ENCODE measurements at regions not wholly inside any gene's neighbourhood (a gene's known extent, or its start where the extent isn't known, plus 50 kb on each side); places are given as distances from the start of the nearest gene placed in this dataset.

DNA sequence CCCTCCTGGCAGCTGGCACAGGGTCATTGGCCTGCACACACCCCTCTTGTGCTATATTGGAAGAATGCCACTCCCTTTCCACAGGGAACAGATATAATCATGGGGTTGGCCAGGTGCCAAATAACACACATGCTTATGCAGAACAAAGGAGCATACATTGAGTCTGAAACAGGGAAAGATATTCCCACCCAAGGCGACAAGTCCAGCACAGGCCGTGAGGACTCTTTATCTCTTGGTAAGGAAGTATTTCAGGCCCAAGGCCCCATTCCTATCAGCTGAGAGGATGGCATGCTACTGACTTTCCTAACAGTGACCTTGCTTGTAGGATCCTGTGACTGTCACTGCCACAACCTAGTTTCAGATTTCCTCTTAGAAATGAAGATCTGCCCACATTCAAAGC lies 59.0 kb upstream of the STXBP6 start:
- no peak overlapping the region for H3K27ac Mint-ChIP-seq
- ChIA-PET CTCF (no interaction called here), POLR2A (no interaction called here)
- H3K4me1 Mint-ChIP-seq: no peaks in the 10 kb centered on the region
- no peak overlapping the region for H3K4me3 Mint-ChIP-seq
- H3K27me3 Mint-ChIP-seq: no peaks in the 10 kb centered on the region
- H3K36me3 Mint-ChIP-seq (ENCODE audit: low read depth): no peaks in the 10 kb centered on the region
- no peaks in the 10 kb centered on the region for H3K9me3 Mint-ChIP-seq
- no peak for DNase-seq

DNA sequence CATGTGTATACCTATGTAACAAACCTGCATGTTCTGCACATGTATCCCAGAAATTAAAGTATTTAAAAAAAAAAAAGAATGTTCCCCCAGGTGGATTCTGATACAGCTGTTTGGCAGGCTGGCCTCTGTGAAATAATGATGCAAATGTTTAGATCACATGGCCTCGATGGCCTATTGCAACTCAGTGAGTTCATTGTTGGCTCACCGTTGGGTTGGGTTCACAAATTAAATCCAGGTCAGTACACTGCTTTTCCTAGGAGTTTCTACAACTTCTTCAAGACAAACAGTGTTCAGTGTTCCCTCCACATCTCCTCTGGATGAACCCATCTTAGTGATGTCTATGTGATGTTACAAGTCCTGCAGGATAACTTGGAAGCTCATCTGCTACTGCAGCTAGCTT lies 58.3 kb upstream of the STXBP6 start:
- no peaks in the 10 kb centered on the region for H3K36me3 Mint-ChIP-seq (ENCODE audit: low read depth)
- H3K27ac Mint-ChIP-seq: no peak overlapping the region
- DNase-seq: no peak
- ChIA-PET POLR2A (no interaction called here), CTCF (no interaction called here)
- H3K4me3 Mint-ChIP-seq: no peak overlapping the region
- no peaks in the 10 kb centered on the region for H3K9me3 Mint-ChIP-seq
- no peaks in the 10 kb centered on the region for H3K4me1 Mint-ChIP-seq
- no peaks in the 10 kb centered on the region for H3K27me3 Mint-ChIP-seq

DNA sequence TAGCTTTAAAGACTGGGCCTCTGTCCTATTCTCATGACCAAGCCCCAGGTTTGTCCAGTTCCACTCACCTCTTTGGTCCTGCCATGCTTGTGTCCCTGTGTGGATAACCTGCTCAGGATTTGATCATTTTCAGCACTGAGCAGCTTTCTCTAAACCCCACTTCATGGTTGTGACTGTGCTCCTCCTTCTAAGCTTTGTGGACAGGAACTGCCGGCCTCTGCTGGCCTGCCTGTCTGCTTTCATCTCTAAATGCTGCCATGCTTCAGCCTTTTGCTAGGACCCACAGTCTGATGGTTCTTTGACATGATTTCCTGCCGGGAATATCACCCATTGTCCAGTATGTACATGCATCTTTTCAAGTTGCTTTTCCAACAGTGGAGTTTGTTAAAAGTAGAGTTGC lies 53.9 kb upstream of the STXBP6 start:
- Mint-ChIP-seq H3K27ac (no peak overlapping the region), H3K9me3 (no peaks in the 10 kb centered on the region), H3K36me3 (ENCODE audit: low read depth) (no peaks in the 10 kb centered on the region), H3K4me3 (no peak overlapping the region), H3K4me1 (no peaks in the 10 kb centered on the region), H3K27me3 (no peaks in the 10 kb centered on the region)
- ChIA-PET POLR2A (no interaction called here), CTCF (no interaction called here)
- no peak for DNase-seq

DNA sequence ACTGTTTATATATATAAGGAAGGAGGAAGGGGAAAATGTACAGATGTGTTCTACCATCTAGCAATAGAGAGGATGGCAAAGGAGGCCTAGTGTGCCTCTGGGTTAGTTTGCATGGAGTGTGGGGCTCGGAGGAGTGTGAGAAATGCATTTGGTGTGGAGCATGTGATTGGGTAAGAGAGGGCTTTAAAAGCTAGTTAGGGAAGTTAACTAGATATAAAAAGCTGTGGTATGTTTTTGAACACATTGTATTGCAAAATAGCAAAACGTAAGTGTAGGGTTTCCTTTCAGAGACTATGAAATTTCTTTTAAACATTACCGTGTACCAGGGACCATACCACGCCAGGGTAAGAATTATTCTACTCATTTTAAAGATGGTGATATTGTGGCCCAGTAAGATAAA lies 53.3 kb upstream of the STXBP6 start:
- Mint-ChIP-seq H3K27ac (no peak overlapping the region), H3K27me3 (no peaks in the 10 kb centered on the region), H3K4me3 (no peak overlapping the region), H3K36me3 (ENCODE audit: low read depth) (no peaks in the 10 kb centered on the region), H3K4me1 (no peaks in the 10 kb centered on the region), H3K9me3 (no peaks in the 10 kb centered on the region)
- POLR2A ChIA-PET: no interaction called here
- DNase-seq: no peak
- CTCF ChIA-PET: no interaction called here

DNA sequence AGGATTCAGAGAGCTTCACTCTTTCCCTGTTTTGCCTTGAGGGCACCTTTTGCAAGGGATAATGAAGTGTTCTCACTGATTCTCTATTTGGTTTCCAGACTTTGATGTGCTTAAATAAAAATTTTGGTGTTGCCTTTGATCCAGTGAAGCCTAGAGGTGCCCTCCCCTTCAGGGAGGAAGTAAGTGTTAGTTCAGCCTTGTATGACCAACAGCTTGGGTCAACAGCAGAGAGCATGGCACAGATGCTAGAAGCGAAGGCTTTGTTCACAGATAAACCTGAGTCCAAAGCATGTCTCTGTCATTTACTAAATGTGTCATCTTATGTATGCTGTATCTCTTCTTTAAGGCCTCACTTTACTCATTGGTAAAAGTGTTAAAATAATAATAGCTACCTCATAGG lies 52.8 kb upstream of the STXBP6 start:
- no peaks in the 10 kb centered on the region for H3K27me3 Mint-ChIP-seq
- no peak for DNase-seq
- H3K9me3 Mint-ChIP-seq: no peaks in the 10 kb centered on the region
- no peak overlapping the region for H3K4me3 Mint-ChIP-seq
- no peaks in the 10 kb centered on the region for H3K4me1 Mint-ChIP-seq
- no peak overlapping the region for H3K27ac Mint-ChIP-seq
- ChIA-PET POLR2A (no interaction called here), CTCF (no interaction called here)
- H3K36me3 Mint-ChIP-seq (ENCODE audit: low read depth): no peaks in the 10 kb centered on the region

DNA sequence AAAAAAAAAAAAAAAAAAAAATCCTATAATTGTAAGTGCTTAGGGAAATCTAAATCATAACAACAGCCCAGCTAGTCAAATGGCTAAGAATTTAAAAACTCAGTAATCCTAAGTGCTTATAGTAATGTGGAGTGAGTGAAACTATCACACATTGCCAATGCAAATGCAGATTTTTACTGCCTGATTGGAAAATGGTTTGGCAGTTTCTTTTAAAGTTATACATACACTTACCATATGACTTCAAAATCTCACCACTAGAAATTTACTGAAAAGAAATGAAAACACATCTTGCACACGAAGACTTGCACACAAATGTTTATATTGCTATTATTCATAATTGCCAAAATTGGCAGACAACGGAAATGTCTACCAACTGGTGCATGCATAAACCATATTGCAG lies 51.3 kb upstream of the STXBP6 start:
- H3K4me1 Mint-ChIP-seq: no peaks in the 10 kb centered on the region
- no peak overlapping the region for H3K4me3 Mint-ChIP-seq
- no peaks in the 10 kb centered on the region for H3K36me3 Mint-ChIP-seq (ENCODE audit: low read depth)
- DNase-seq: no peak
- H3K27me3 Mint-ChIP-seq: no peaks in the 10 kb centered on the region
- ChIA-PET CTCF (interaction anchor here (0.7 kb wide), 1 partner anchor 94 kb away, joined by 3 read pairs; no protein-coding TSS in a partner anchor), POLR2A (no interaction called here)
- H3K9me3 Mint-ChIP-seq: no peaks in the 10 kb centered on the region
- no peak overlapping the region for H3K27ac Mint-ChIP-seq
